Pons (tissue), 1 donor: ENCODE measurements at regions not wholly inside any gene's neighbourhood (a gene's known extent, or its start where the extent isn't known, plus 50 kb on each side); places are given as distances from the start of the nearest gene placed in this dataset.

Source experiments
- DNase-seq: peaks from one replicate; pipeline ENCODE4 v3.0.0-alpha.2; 2016; ENCODE audit warnings: low spot score

- no peak for DNase-seq
These were observed 183.1 kb downstream of the GAS1 start for GRCh38 chr9:86764221-86764624.

GRCh38 chr9:86763791-86764190 lies 183.5 kb downstream of the GAS1 start:
- peak; percentile 55 for DNase-seq

DNA sequence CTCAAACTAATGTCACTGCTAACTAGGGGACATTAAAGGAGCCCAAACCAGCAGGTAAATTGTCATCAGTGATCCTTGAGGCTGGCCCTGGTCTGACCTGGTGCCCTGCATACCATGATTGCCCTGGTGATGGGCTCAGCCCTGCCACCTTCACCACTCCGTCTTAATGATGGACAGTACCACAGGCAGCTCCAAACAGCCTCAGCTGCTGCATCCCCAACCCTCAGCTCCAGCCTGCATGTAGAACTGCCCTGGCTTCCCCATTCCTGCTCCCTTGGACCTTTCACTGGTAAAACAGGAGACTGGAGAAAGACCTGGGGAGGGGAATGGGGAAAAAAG lies 190.0 kb downstream of the GAS1 start:
- DNase-seq, result no peak

DNA sequence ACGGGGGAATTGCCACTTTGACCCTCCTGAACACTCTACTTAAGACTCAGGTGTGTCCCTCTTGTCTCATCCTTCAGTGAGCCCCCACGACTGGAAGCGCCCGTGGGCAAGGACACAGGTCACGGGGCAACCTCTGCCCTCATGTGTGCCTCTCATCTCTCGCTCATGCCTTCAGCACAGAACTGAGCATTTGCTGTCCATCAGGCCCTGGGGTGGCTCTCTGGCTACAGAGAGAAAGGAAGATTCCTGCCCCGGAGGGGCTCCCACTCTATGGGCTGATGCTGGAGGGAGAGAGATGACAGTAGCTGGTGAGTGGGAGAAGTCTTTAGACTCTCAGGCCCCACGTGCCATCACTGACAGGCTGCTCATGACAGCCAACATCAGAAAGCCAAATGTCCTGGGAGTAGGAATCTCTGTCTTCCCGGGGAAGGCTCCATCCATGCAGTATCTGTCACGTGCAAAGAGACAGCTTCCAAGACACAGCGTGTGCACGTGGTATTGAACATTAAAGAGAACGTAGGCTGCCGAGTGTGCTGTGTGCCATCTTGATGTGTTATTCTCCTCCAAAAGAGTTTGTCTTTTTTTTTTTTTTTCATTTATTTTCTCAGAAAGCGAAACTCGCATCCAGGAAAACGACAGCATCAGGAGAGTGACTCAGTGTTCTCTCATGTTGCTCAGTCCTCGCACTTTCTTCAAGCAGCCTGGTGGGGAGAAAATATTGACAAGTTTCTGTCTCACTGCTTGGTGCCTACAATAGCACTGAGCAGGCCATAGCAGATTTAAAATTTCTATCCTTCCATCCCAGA lies 190.5 kb downstream of the GAS1 start:
- no peak for DNase-seq

- DNase-seq, result no peak
These were observed 191.8 kb downstream of the GAS1 start for GRCh38 chr9:86755561-86755941.

DNA sequence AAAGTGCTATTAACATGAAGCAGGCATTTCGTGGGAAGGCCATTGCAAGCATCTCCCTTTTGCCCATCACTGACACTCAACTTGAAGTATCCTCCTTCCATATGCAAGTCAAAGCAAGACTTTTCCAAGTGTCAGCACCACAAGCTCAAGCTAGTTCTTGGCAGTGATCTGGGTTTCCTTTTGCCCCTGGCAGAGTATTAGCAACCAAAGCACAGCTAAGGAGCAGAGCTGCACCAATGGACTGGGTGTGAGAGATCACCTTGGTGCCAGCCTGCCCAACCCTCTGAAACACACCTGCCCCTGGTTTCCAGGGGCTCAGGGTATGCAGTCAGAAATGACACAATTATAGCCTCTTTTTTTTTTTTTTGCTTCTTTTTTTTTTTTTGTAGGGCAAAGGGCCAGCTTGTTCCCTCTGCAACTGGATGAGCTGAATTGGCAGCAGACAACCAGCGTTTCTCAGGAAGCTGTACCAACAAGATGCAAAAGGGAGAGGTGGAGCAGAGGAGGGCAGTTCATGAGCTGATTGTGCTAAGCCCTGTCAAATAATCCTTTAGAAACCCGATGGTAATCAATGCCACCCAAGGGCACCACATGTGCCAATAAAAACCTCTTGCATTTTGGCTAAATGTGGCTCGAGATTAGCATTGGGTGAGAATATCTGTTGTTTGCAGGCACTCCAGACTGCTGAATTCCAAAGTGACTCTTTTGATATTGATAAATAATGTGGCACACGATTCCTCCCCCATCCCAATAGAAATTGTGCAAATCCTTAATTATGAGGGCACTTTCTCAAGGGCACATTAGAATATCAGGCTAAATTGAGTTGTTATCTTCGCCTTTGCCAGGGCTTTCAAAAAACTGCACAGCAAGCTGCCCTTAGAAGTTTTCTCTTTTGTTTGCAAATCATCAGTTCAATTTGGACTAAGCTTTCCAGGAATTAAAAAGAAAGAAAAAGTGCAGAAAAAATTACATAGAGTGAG lies 192.4 kb downstream of the GAS1 start:
- DNase-seq, result no peak

GRCh38 chr9:86753836-86754235 lies 193.5 kb downstream of the GAS1 start:
- no peak for DNase-seq

DNA sequence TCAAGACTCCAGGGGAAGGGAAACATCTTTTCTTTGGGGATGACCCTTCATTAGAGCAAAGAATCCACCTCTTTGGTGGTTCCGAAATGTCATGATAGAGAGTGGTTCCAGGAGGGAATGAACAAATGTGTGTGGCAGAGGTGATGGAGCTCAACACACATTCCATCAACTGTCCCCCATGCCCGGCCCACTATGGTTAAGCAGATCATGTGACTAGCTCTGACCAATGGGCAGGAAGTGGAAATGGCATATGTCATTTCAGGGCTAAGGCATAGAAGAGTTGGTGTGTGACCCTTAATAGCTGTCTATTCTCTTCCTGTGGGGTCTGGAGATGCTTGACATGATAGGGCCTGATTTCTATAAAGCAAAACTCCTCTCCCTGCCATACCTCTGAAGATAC lies 194.6 kb downstream of the GAS1 start:
- DNase-seq, result no peak

- DNase-seq, result no peak
These were observed 195.3 kb downstream of the GAS1 start for GRCh38 chr9:86751956-86752355.

- no peak for DNase-seq
These were observed 196.1 kb downstream of the GAS1 start for GRCh38 chr9:86751207-86751606.

DNA sequence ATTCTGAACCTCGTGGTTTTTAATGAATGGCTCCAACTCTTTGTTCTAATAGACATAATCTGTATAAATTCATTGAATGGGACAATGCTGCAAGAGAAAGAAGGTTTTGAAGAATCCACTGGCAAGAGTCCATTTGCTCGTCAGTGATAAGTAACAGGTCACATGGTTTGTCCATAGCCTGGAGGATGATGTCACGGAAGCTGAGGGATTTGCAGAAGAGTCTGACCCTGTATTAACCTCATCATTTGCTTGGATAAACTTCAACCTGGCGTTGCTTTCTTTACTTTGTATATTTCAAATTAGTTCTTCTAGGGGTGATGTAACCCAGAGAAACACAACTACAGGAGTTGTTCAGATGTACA lies 197.4 kb downstream of the GAS1 start:
- DNase-seq, result peak; percentile 71

DNA sequence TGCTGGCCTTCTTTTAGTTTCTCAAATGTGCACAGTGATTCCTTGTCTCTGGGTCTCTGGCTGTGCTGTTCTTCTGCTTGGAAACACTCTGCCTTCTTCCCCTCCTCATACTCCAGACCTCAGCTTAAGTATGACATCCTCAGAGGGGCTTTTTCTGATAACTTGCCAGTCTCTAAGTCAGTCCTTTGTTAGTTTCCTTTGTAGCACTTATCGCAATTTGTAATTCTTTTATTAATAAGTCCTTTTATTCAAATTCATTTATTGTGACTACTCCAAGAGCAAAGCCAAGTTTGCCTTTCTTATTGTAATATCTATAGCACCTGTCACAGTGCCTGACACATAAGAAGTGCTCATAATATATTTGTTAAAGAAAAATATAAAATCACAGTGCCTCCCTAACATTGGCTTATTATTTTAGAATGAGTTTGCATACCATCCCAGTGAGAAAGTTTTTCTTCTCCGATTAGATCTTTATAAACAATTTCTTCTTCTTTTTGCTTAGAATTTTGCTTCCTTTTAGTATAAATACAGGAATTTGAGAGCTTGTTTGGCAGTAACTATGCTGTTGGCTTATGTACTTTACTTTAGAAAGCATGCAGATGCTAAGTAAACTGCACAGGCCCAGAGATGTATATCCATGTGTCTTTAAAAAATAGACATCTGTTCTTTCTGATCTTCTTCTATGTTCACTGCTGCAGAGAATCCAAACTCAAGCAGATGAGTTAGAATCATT lies 198.0 kb downstream of the GAS1 start:
- DNase-seq, result no peak

GRCh38 chr9:86747711-86748110 lies 199.6 kb downstream of the GAS1 start:
- no peak for DNase-seq

GRCh38 chr9:86741311-86742208 lies 205.7 kb downstream of the GAS1 start:
- DNase-seq, result no peak

- DNase-seq, result no peak
These were observed 211.4 kb downstream of the GAS1 start for GRCh38 chr9:86735772-86736458.

- DNase-seq, result no peak
These were observed 212.5 kb downstream of the GAS1 start for GRCh38 chr9:86734771-86735170.

DNA sequence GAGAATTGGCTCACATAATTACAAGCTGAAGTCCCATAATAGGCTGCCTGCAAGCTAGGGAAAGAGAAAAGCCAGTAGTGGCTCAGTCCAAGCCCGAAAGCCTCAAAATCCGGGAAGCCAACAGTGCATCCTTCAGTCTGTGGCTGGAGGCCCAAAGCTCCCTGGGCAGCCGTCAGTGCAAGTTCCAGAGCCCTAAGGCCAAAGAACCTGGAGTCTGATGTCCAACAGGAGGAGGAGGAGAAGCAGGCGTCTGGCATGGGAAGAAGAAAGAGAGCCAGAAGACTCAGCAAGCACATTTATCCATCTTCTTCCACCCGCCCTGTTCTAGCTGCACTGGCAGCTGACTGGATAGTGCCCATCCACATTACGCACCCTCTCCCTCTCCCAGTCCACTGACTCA lies 213.4 kb downstream of the GAS1 start:
- no peak for DNase-seq

DNA sequence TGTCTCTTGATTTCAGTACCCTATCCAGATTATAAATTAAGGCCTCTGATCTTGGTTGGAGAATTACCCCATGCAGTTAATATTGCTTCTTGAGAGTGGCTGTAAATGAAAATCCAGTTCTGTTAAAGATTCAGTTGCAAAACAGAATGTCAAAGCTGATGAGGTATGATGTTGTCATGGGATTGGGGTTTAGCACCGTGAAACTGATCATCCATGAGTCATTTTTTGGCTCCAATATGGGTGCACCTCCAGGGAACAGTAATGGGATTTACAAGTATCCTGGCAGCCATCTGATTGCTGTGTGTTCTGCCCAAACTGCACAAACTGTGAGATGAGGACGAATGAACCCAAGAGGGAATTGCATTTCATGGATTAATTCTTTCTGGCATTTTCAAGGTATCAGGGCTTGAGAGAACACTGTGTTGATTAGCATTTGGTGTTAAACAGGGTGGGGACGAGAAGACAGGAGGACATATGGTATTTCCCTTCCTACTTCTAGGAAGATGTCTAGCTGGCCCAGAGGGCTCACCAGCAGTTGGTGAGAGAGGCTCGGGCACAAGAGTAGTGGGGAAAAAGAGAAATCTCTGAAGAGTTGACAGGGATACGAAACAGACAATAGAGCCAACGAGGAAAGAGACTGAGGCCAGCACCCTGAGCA lies 214.7 kb downstream of the GAS1 start:
- no peak for DNase-seq

GRCh38 chr9:86731511-86732063 lies 215.7 kb downstream of the GAS1 start:
- DNase-seq, result no peak
